ENCODE measurements at regions not wholly inside any gene's neighbourhood (a gene's known extent, or its start where the extent isn't known, plus 50 kb on each side); places are given as distances from the start of the nearest gene placed in this dataset.
A peak's percentile ranks its signal among the peaks of the same experiment; 100 is the strongest.

- H2BK15ac ChIP-seq (ENCODE audit: low read depth, poor library complexity, severe bottlenecking) = no peak overlapping the region
- H2AFZ ChIP-seq (ENCODE audit: low read depth, low read length) = no peak overlapping the region
- H3K14ac ChIP-seq (ENCODE audit: low read length in 2 of 2) = peak overlapping the region in 1 of 2 experiments; percentile 70
- H3K4me2 ChIP-seq (ENCODE audit: low read length, poor library complexity, severe bottlenecking) = no peak overlapping the region
- H3K4me1 ChIP-seq (ENCODE audit: control insufficient read depth, insufficient read depth, low read depth, low read length) = no peaks in the 10 kb centered on the region
- no peak overlapping the region for H4K8ac ChIP-seq (ENCODE audit: low read length)
- H3K9ac ChIP-seq (ENCODE audit: low read length) = no peak overlapping the region
- no peak overlapping the region for H2BK120ac ChIP-seq (ENCODE audit: low read depth, low read length)
- H3K27ac ChIP-seq (ENCODE audit: low read length, poor library complexity, severe bottlenecking) = no peak overlapping the region
- DNase-seq = peak; percentile 13
- no peak overlapping the region for H2AK5ac ChIP-seq (ENCODE audit: low read length, severe bottlenecking)
- H3K23ac ChIP-seq (ENCODE audit: low read length in 2 of 2) = no peak overlapping the region
- H4K91ac ChIP-seq (ENCODE audit: low read length) = no peak overlapping the region
- H2BK5ac ChIP-seq (ENCODE audit: low read depth, low read length, poor library complexity, severe bottlenecking) = no peak overlapping the region
- H3K18ac ChIP-seq (ENCODE audit: low read depth in 1 of 2, low read length in 2 of 2) = peak overlapping the region in 1 of 2 experiments; percentile 38
- peak overlapping the region in 1 of 2 experiments; percentile 26 for H3K4ac ChIP-seq (ENCODE audit: low read depth in 1 of 2, low read length in 2 of 2)
- H3K36me3 ChIP-seq (ENCODE audit: control insufficient read depth in 1 of 2, insufficient read depth in 2 of 2, low read depth in 1 of 2, low read length in 2 of 2) = no peaks in the 10 kb centered on the region
- H2BK12ac ChIP-seq (ENCODE audit: low read length in 2 of 2) = peak overlapping the region in 1 of 2 experiments; percentile 18
- H3K27me3 ChIP-seq (ENCODE audit: control insufficient read depth in 1 of 2, insufficient read depth in 1 of 2, low read length in 2 of 2) = no peaks in the 10 kb centered on the region
- WGBS = 83% methylated on average over 3 of the region's 6 CpGs
- H3K79me1 ChIP-seq (replicated peaks; ENCODE audit: low read length, poor library complexity, severe bottlenecking) = no peaks in the 10 kb centered on the region
- H3K4me3 ChIP-seq (ENCODE audit: insufficient read depth in 1 of 2, low read depth in 1 of 2, low read length in 2 of 2) = no peak overlapping the region
- H3K9me3 ChIP-seq (ENCODE audit: control insufficient read depth, low read length) = peaks cover 4% of the 10 kb centered on the region
Observed at GRCh38 chr4:117771647-117772337, 262.5 kb upstream of the NDST3 start.

- Histone ChIP-seq H3K4ac (ENCODE audit: low read depth in 1 of 2, low read length in 2 of 2) (no peak overlapping the region), H3K79me1 (replicated peaks; ENCODE audit: low read length, poor library complexity, severe bottlenecking) (no peaks in the 10 kb centered on the region), H2BK120ac (ENCODE audit: low read depth, low read length) (no peak overlapping the region), H3K4me2 (ENCODE audit: low read length, poor library complexity, severe bottlenecking) (no peak overlapping the region), H3K9ac (ENCODE audit: low read length) (no peak overlapping the region), H2BK12ac (ENCODE audit: low read length in 2 of 2) (peak overlapping the region in 1 of 2 experiments; percentile 21), H3K27me3 (ENCODE audit: control insufficient read depth in 1 of 2, insufficient read depth in 1 of 2, low read length in 2 of 2) (no peaks in the 10 kb centered on the region), H3K4me1 (ENCODE audit: control insufficient read depth, insufficient read depth, low read depth, low read length) (no peaks in the 10 kb centered on the region), H3K14ac (ENCODE audit: low read length in 2 of 2) (no peak overlapping the region), H3K18ac (ENCODE audit: low read depth in 1 of 2, low read length in 2 of 2) (peak overlapping the region in 1 of 2 experiments; percentile 64), H2AFZ (ENCODE audit: low read depth, low read length) (no peak overlapping the region), H3K9me3 (ENCODE audit: control insufficient read depth, low read length) (peaks cover 4% of the 10 kb centered on the region), H4K91ac (ENCODE audit: low read length) (no peak overlapping the region), H3K36me3 (ENCODE audit: control insufficient read depth in 1 of 2, insufficient read depth in 2 of 2, low read depth in 1 of 2, low read length in 2 of 2) (no peaks in the 10 kb centered on the region), H2AK5ac (ENCODE audit: low read length, severe bottlenecking) (no peak overlapping the region), H3K23ac (ENCODE audit: low read length in 2 of 2) (no peak overlapping the region), H3K4me3 (ENCODE audit: insufficient read depth in 1 of 2, low read depth in 1 of 2, low read length in 2 of 2) (no peak overlapping the region), H4K8ac (ENCODE audit: low read length) (no peak overlapping the region), H2BK15ac (ENCODE audit: low read depth, poor library complexity, severe bottlenecking) (no peak overlapping the region), H3K27ac (ENCODE audit: low read length, poor library complexity, severe bottlenecking) (no peak overlapping the region), H2BK5ac (ENCODE audit: low read depth, low read length, poor library complexity, severe bottlenecking) (no peak overlapping the region)
- whole genome bisulfite sequencing = 91% methylated on average over 2 of the region's 2 CpGs
- DNase-seq = peak; percentile 51
Observed at GRCh38 chr4:117773064-117773936, 261.0 kb upstream of the NDST3 start.

- DNase-seq = no peak
- Histone ChIP-seq H2BK15ac (ENCODE audit: low read depth, poor library complexity, severe bottlenecking) (no peak overlapping the region), H3K4me2 (ENCODE audit: low read length, poor library complexity, severe bottlenecking) (no peak overlapping the region), H3K4me3 (ENCODE audit: insufficient read depth in 1 of 2, low read depth in 1 of 2, low read length in 2 of 2) (no peak overlapping the region), H2BK120ac (ENCODE audit: low read depth, low read length) (no peak overlapping the region), H3K36me3 (ENCODE audit: control insufficient read depth in 1 of 2, insufficient read depth in 2 of 2, low read depth in 1 of 2, low read length in 2 of 2) (no peaks in the 10 kb centered on the region), H3K27ac (ENCODE audit: low read length, poor library complexity, severe bottlenecking) (no peak overlapping the region), H2AK5ac (ENCODE audit: low read length, severe bottlenecking) (no peak overlapping the region), H2BK5ac (ENCODE audit: low read depth, low read length, poor library complexity, severe bottlenecking) (no peak overlapping the region), H3K4ac (ENCODE audit: low read depth in 1 of 2, low read length in 2 of 2) (no peak overlapping the region), H3K9me3 (ENCODE audit: control insufficient read depth, low read length) (peaks cover 4% of the 10 kb centered on the region), H3K18ac (ENCODE audit: low read depth in 1 of 2, low read length in 2 of 2) (no peak overlapping the region), H3K27me3 (ENCODE audit: control insufficient read depth in 1 of 2, insufficient read depth in 1 of 2, low read length in 2 of 2) (no peaks in the 10 kb centered on the region), H4K91ac (ENCODE audit: low read length) (no peak overlapping the region), H3K9ac (ENCODE audit: low read length) (no peak overlapping the region), H3K14ac (ENCODE audit: low read length in 2 of 2) (no peak overlapping the region), H2BK12ac (ENCODE audit: low read length in 2 of 2) (no peak overlapping the region), H2AFZ (ENCODE audit: low read depth, low read length) (no peak overlapping the region), H4K8ac (ENCODE audit: low read length) (no peak overlapping the region), H3K4me1 (ENCODE audit: control insufficient read depth, insufficient read depth, low read depth, low read length) (no peaks in the 10 kb centered on the region), H3K23ac (ENCODE audit: low read length in 2 of 2) (no peak overlapping the region), H3K79me1 (replicated peaks; ENCODE audit: low read length, poor library complexity, severe bottlenecking) (no peaks in the 10 kb centered on the region)
- 95% methylated on average over 1 of the region's 1 CpG for WGBS
Observed at GRCh38 chr4:117777721-117778120, 256.6 kb upstream of the NDST3 start.

- Histone ChIP-seq H3K79me1 (replicated peaks; ENCODE audit: low read length, poor library complexity, severe bottlenecking) (no peaks in the 10 kb centered on the region), H3K4ac (ENCODE audit: low read depth in 1 of 2, low read length in 2 of 2) (no peak overlapping the region), H2AK5ac (ENCODE audit: low read length, severe bottlenecking) (no peak overlapping the region), H3K23ac (ENCODE audit: low read length in 2 of 2) (no peak overlapping the region), H2AFZ (ENCODE audit: low read depth, low read length) (no peak overlapping the region), H2BK15ac (ENCODE audit: low read depth, poor library complexity, severe bottlenecking) (no peak overlapping the region), H4K91ac (ENCODE audit: low read length) (no peak overlapping the region), H3K14ac (ENCODE audit: low read length in 2 of 2) (no peak overlapping the region), H3K27me3 (ENCODE audit: control insufficient read depth in 1 of 2, insufficient read depth in 1 of 2, low read length in 2 of 2) (no peaks in the 10 kb centered on the region), H3K4me2 (ENCODE audit: low read length, poor library complexity, severe bottlenecking) (no peak overlapping the region), H3K4me1 (ENCODE audit: control insufficient read depth, insufficient read depth, low read depth, low read length) (no peaks in the 10 kb centered on the region), H3K9me3 (ENCODE audit: control insufficient read depth, low read length) (no peaks in the 10 kb centered on the region), H2BK12ac (ENCODE audit: low read length in 2 of 2) (no peak overlapping the region), H2BK5ac (ENCODE audit: low read depth, low read length, poor library complexity, severe bottlenecking) (no peak overlapping the region), H3K4me3 (ENCODE audit: insufficient read depth in 1 of 2, low read depth in 1 of 2, low read length in 2 of 2) (no peak overlapping the region), H2BK120ac (ENCODE audit: low read depth, low read length) (no peak overlapping the region), H3K9ac (ENCODE audit: low read length) (no peak overlapping the region), H3K18ac (ENCODE audit: low read depth in 1 of 2, low read length in 2 of 2) (no peak overlapping the region), H3K36me3 (ENCODE audit: control insufficient read depth in 1 of 2, insufficient read depth in 2 of 2, low read depth in 1 of 2, low read length in 2 of 2) (no peaks in the 10 kb centered on the region), H3K27ac (ENCODE audit: low read length, poor library complexity, severe bottlenecking) (no peak overlapping the region), H4K8ac (ENCODE audit: low read length) (no peak overlapping the region)
- peak; percentile 83 for DNase-seq
- WGBS = no CpG with 5 or more reads among the region's 2 CpGs
Observed at GRCh38 chr4:117783716-117784115, 250.6 kb upstream of the NDST3 start.
